ENCODE measurements at regions not wholly inside any gene's neighbourhood (a gene's known extent, or its start where the extent isn't known, plus 50 kb on each side); places are given as distances from the start of the nearest gene placed in this dataset.

GRCh38 chr1:222927031-222927430, 112.2 kb downstream of the DISP1 start:
- TF ChIP-seq CTCF (IDR thresholded peaks at IDR 0.05) (no peak), EZH2 (IDR thresholded peaks at IDR 0.05) (no peak), EZH2phosphoT487 (IDR thresholded peaks at IDR 0.05) (no peak)

Data from neural progenitor cell (in vitro differentiated cells).